Motor neuron (in vitro differentiated cells): ENCODE measurements at regions not wholly inside any gene's neighbourhood (a gene's known extent, or its start where the extent isn't known, plus 50 kb on each side); places are given as distances from the start of the nearest gene placed in this dataset.
"Not testable (repeated sequence)": the region's sequence is repeated elsewhere in the genome, so short reads cannot be mapped to it uniquely, and the experiment has no call there.

Source experiments
- ATAC-seq, 8 experiments: fragments of 200-7000 bp; cut with Tn5 transposase; replicated peaks in 6 of 8; 2 replicates each; pipeline ENCODE4 v1.8.0; 2021; ENCODE audit warnings: mild to moderate bottlenecking in 8 of 8, moderate library complexity in 8 of 8
- H3K27ac ChIP-seq, 2 donors: fragments of 250-450 bp; sonication (Bioruptor Pico); 2 replicates each; pipeline ENCODE4 v1.9.0; 2021; ENCODE audit warnings: antibody characterized with exemption in 2 of 2, mild to moderate bottlenecking in 2 of 2, moderate library complexity in 1 of 2
- H3K4me1 ChIP-seq, 2 donors: fragments of 250-450 bp; sonication (Bioruptor Pico); replicated peaks in 1 of 2; 2 replicates each; pipeline ENCODE4 v1.6.1; 2021; ENCODE audit warnings: antibody characterized with exemption in 2 of 2, mild to moderate bottlenecking in 2 of 2, moderate library complexity in 1 of 2
- H3K4me3 ChIP-seq, 5 donors: fragments of 250-450 bp; sonication (Bioruptor Pico); 2 replicates each; pipeline ENCODE4 v1.9.0; 2021; ENCODE audit warnings: antibody characterized with exemption in 5 of 5, mild to moderate bottlenecking in 5 of 5, moderate library complexity in 4 of 5
- WGBS, 10 experiments: fragments of 450-650 bp; shearing (Covaris generic); methylation state at CpG; one replicate each; pipeline ENCODE4 v1.0.0; 2022; 5-methylcytosine and 5-hydroxymethylcytosine counted together
- in situ Hi-C, 9 experiments: fragments of 400-800 bp; cut with MboI; loops; one replicate each; pipeline ENCODE4 v1.15.0; 2021; ENCODE audit warnings: low sequenced_read_pairs in 9 of 9, low pct_unique_long_range_greater_than_20kb in 2 of 9; ENCODE audit not compliant: unreplicated experiment in 9 of 9

DNA sequence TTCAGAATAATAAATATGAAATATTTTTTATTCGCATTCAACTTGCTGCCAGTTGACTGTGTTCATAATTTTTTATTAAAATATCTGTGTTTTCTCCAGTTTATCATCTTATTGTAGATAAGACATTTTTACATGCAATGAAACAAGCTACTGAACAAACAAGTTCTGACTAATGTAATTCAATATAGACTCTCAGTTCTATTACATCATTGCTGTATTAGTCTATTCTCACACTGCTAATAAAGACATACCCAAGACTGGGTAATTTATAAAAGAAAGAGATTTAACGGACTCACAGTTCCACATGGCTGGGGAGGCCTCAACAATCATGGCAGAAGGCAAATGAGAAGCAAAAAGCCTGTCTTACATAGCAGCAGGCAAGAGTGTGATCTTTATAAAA is 1357.7 kb upstream of the CITED2 start:
- Histone ChIP-seq H3K27ac (no peak overlapping the region), H3K4me3 (no peak overlapping the region), H3K4me1 (peaks cover 0 to 4% of the 10 kb centered on the region in 2 donors)
- 87 to 100% (median 94%) methylated on average over 1 to 2 of the region's 2 CpGs; no CpG with 5 or more reads in 1 of the 10 experiments for WGBS, 10 experiments
- in situ Hi-C loops, result no loop called here
- ATAC-seq, result peak in 1 of 8 experiments; percentile 52

DNA sequence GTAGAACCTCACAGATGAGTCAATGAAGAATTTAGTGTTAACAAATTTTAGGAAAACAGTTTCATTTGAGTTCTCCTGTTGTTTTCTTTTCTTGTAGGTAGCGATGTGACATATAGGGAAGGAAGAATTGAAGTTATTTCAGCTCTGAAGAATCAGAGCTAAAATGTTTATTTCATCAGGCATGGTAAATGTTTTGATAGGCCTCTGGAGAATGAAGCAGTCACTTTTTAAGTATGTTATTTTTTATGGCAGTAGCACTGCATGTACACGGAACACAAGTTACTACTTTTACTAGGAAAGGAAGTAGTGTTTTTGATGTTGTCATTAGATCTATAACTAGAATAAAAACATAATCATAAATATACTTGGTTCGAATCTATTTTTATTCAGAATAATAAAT is 1357.3 kb upstream of the CITED2 start:
- 42 to 100% (median 81%) methylated on average over 2 to 3 of the region's 3 CpGs; no CpG with 5 or more reads in 2 of the 10 experiments for WGBS, 10 experiments
- in situ Hi-C loops, result no loop called here
- H3K27ac ChIP-seq, result no peak overlapping the region
- no peak for ATAC-seq
- H3K4me3 ChIP-seq, result no peak overlapping the region
- H3K4me1 ChIP-seq, result peaks cover 0 to 4% of the 10 kb centered on the region in 2 donors

DNA sequence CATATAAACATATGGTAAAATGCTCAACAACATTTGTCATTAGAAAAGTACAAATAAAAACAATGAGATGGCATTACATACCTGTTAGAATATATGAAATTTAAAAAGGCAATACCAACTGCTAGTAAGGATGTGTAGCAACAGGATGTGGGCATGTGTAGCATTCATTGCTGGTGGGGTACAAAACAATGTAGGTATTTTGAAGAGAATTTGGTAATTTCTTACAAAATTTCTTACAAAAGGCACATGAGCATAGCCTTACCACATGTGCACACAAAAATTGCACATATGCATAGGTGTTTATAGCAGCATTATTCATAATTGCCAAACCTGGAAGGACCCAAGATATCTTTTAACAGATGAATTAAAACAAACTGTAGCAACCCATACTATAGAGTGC is 1355.1 kb upstream of the CITED2 start:
- H3K4me1 ChIP-seq, result no peaks in the 10 kb centered on the region
- in situ Hi-C loops, result no loop called here
- no peak overlapping the region for H3K4me3 ChIP-seq
- H3K27ac ChIP-seq, result no peak overlapping the region
- ATAC-seq, result no peak

DNA sequence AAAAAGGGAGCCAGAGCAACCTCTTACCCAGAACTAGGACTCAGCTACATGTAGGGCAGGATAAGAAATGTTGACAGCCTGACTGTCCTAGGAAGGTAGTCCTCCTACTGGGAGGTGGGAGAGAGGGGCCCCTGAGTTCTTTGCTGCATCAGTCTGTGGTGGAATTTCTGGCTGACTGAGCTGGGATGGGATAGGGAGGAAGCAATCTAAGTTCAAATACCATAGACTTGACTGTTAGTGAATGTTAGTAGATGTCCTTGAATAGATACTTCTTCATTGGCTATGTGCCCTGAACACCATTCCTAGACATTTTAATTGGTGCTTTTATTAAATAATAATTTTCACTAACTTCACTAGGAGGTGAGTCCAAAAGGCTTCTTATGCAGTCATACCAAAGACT is 1343.6 kb upstream of the CITED2 start:
- Histone ChIP-seq H3K4me1 (peaks cover 0 to 6% of the 10 kb centered on the region in 2 donors), H3K27ac (no peak overlapping the region), H3K4me3 (no peak overlapping the region)
- in situ Hi-C loops, result no loop called here
- ATAC-seq, result no peak

DNA sequence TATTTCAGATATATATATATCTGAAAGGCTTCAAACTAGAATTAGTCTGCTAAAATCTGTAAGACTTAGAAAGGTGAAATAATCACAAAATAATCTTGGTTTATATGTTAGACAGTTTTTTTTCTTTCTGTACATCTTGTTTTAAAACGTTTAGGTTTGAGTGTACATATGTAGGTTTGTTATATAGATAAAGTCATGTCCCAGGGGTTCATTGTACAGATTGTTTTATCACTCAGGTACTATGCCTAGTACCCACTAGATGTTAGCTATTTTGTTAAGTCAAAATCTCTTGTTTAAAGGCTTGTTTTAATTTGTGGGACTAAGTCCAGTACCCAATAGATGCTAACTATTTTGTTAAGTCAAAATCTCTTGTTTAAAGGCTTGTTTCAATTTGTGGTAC is 1339.0 kb upstream of the CITED2 start:
- no peak for ATAC-seq
- 0 to 75% (median 63%) methylated on average over 1 of the region's 1 CpG; no CpG with 5 or more reads in 5 of the 10 experiments for WGBS, 10 experiments
- in situ Hi-C loops, result no loop called here
- no peak overlapping the region for H3K4me3 ChIP-seq
- H3K4me1 ChIP-seq, result no peaks in the 10 kb centered on the region
- no peak overlapping the region for H3K27ac ChIP-seq

DNA sequence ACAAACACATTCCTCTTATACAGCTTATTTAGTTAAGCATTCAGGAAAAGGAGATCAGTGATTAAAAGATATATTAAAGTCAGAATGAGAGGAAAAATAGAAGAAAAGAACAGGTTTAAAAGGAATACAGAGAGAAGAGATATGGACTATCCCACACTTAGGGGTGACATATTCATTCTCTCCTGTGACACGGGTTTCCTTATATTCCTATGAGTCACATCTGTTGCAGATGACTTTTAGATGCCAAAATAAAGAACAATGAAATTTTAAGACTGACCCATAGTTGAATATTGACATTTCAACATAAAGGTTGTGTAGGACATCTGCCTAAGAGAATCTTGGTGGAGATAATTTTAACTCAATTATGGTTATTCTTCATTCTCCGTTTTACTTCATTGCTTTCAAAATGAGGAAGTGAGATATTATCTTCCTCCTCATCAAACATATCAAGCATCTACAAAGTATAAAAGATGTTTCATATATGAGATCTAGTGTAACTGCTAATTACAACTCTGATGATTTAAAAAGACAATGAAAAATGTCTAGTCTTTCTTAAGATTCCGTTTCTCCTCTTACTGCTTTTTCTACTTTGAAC is 1336.7 kb upstream of the CITED2 start:
- Histone ChIP-seq H3K4me3 (no peak overlapping the region), H3K27ac (no peak overlapping the region), H3K4me1 (peaks cover 0 to 4% of the 10 kb centered on the region in 2 donors)
- WGBS, 10 experiments, result 22 to 100% (median 88%) methylated on average over 1 to 3 of the region's 3 CpGs
- in situ Hi-C loops, result no loop called here
- no peak for ATAC-seq

DNA sequence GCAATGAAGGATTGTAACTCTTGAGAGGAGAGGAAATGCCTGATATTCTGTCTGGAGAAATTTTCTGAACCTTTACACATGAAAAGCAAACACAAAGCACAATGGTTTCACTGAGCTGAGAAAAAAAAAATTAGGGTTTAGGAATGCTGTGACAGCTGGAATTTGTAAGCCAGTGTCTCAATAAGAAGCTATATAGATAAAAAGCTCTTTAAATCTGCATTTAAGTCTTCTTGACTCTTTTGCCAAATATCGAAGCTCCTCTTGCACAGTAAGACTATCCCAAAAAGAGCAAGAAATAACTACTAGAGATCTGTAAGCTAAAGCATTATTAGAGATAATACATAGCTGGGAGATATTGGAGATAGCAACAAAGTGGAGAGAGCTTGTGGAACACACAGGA is 1334.0 kb upstream of the CITED2 start:
- in situ Hi-C loops, result no loop called here
- no peak overlapping the region for H3K27ac ChIP-seq
- H3K4me1 ChIP-seq, result peaks cover 0 to 4% of the 10 kb centered on the region in 2 donors
- 8 to 100% (median 75%) methylated on average over 1 of the region's 1 CpG; no CpG with 5 or more reads in 1 of the 10 experiments for WGBS, 10 experiments
- no peak for ATAC-seq
- H3K4me3 ChIP-seq, result no peak overlapping the region

DNA sequence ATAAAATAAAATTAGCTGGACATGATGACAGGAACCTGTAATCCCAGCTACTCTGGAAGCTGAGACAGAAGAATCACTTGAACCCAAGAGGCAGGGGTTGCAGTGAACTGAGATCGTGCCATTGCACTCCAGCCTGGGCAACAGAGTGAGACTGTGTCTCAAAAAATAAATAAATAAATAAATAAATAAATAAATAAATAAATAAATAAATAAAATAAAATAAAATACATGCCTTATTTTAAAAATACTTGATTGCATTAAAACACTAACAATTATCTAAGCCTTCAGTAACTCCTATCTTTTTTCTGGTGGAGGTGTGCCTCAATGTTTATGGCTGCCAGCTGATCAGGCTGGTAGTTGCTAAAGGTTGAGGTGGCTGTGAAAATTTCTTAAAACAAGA is 1329.6 kb upstream of the CITED2 start:
- ATAC-seq, H3K4me1 ChIP-seq, in situ Hi-C loops: not testable (repeated sequence)

DNA sequence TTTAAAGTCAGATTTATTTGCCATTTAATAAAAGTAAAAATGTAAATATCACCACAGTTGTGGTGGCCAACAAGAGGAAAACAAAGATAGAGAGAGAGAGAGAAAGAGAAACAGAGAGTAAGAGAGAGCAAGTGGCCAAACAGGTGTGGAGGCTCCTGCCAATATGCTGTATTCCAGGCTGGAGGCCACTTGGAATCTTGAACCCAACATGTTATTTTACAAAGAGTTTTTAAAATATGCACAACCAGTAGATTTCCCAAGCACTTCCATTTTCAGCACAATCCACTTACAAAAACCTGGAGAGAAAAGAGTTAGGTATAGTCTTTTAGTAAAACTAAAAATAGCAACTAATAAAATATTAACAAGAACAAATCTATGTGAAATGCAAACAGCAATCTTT is 1323.1 kb upstream of the CITED2 start:
- in situ Hi-C loops, result no loop called here
- ATAC-seq, result no peak

More for the DNA sequence above, 1329.6 kb upstream of the CITED2 start:
- not testable (repeated sequence) for H3K4me3 ChIP-seq, H3K27ac ChIP-seq
- 43 to 100% (median 100%) methylated on average over 1 of the region's 1 CpG; no CpG with 5 or more reads in 5 of the 10 experiments for WGBS, 10 experiments

DNA sequence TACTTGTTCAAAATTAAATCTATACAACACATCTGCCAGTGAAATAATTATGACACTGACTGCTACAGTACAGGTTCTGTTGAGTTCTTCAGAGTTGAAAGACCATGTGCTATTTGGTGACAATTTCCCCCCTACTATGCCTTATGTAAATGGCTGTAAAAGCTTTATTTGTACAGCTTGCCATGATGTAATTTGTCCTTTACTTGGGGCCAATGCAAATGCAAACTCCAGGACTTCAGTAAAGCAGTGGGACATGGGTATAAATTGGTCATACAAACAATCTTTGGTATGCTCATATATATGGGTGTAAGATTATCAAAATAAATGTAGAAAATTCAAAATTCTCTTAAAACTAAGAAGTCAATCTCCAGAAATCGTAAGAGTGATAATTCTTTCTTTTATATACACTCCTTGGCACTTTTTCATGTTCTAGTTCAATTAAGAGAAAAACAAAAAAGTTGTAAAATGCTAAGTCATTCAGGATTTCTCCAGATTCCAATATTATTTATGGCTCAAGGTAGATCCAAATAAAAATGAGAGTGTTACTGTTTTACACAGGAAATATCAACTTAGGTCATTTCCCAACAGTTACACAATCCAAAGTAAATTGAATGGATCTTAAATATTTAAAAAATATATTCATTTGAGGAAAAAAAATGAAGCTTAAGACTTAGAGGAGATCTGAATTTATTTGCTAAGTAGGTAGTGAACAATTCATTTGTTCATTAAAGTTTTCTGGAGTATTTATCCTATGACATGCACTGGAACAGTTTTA is 1310.5 kb upstream of the CITED2 start:
- H3K27ac ChIP-seq, result no peak overlapping the region
- no peak overlapping the region for H3K4me3 ChIP-seq
- 20 to 90% (median 69%) methylated on average over 1 of the region's 1 CpG; no CpG with 5 or more reads in 2 of the 10 experiments for WGBS, 10 experiments
- H3K4me1 ChIP-seq, result no peaks in the 10 kb centered on the region
- peak in 1 of 8 experiments; percentile 26 for ATAC-seq
- in situ Hi-C loops, result no loop called here

More for the DNA sequence above, 1323.1 kb upstream of the CITED2 start:
- no peak overlapping the region for H3K4me3 ChIP-seq
- H3K4me1 ChIP-seq, result no peaks in the 10 kb centered on the region
- no peak overlapping the region for H3K27ac ChIP-seq

DNA sequence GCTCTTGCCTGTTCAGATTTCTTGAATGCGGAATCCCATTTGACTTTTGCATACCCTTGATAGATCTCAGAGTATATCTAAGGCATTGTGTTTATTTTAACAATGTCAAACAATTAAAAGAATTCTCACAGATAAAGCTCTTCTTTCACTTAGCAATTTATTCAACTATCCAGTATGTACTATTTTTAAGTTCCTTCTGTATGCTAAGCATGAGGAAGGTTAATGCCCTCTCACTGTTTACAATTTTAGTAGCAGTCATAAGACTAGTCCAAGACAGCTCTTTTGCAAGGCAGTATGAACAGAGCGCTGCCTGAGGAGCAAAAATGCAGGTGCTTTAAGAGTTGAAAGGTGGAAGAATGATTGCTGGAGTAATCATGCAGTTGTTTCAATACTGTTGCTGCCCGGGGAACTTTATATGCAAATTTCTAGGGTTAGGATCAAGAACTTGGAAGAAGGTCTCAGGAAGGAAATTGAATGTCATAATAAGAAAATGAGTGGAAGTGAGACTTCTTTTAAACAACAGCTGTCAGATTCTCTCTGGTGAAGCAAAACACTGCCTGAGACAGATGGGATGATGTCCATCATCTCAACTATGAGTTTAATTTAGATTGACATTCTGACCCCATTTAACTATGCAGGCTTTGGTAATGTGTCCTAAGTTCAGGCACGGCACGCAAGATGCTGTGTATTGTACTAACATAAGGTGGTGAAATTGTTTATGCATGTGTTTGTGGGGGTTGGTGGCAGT is 1303.5 kb upstream of the CITED2 start:
- in situ Hi-C loops, result no loop called here
- peak in 1 of 8 experiments; percentile 39 for ATAC-seq
- Histone ChIP-seq H3K4me3 (no peak overlapping the region), H3K27ac (no peak overlapping the region), H3K4me1 (no peaks in the 10 kb centered on the region)
- 29 to 79% (median 73%) methylated on average over 1 to 5 of the region's 5 CpGs for WGBS, 10 experiments

DNA sequence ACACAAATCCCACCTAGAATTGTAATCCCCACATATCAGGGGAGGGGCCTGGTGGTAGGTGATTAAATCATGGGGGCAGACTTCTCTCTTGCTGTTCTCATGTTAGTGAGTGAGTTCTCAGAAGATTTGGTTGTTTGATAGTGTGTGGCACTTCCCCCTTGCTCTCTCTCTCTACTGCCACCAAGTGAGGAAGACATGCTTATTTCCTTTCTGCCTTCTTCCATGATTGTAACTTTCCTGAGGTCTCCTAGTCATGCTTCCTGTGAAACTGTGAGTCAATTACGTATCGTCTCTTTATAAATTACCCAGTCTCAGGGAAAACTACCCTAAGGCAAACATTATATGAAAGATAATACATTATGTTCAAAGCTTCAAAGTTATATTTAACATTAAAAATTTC is 1297.5 kb upstream of the CITED2 start:
- Histone ChIP-seq H3K4me1 (no peaks in the 10 kb centered on the region), H3K4me3 (no peak overlapping the region), H3K27ac (no peak overlapping the region)
- no peak for ATAC-seq
- WGBS, 10 experiments, result 75 to 100% (median 93%) methylated on average over 2 of the region's 2 CpGs; no CpG with 5 or more reads in 3 of the 10 experiments
- in situ Hi-C loops, result no loop called here

DNA sequence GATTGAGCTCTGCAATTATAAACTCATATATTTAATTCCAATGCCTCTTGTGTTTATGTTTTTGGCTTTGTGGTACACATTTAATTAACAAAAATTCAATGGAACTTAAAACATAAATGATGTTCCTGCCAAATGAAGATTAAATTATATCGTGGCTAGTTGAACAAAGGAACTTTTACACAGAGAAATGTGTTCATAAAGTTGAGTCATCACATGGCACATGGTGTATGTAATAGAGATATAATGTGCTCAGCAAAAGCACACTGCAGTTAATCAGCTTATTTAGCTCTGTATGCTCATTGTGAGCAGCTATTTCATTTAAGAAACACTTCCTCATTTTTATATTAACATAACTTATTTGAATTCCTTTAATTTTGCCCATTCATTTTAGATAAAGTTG is 1295.6 kb upstream of the CITED2 start:
- 0 to 85% (median 40%) methylated on average over 1 of the region's 1 CpG; no CpG with 5 or more reads in 1 of the 10 experiments for WGBS, 10 experiments
- in situ Hi-C loops, result no loop called here
- H3K4me3 ChIP-seq, result no peak overlapping the region
- H3K4me1 ChIP-seq, result no peaks in the 10 kb centered on the region
- H3K27ac ChIP-seq, result no peak overlapping the region
- peak in 1 of 8 experiments; percentile 40 for ATAC-seq
